PC-3 (cell line): ENCODE measurements at regions not wholly inside any gene's neighbourhood (a gene's known extent, or its start where the extent isn't known, plus 50 kb on each side); places are given as distances from the start of the nearest gene placed in this dataset.

Source experiments
- CTCF ChIP-seq: fragments of 300-600 bp; sonication (generic); conservative IDR thresholded peaks from 2 replicates; pipeline ENCODE4 v1.5.1; 2017; ENCODE audit warnings: antibody characterized with exemption, low read depth, mild to moderate bottlenecking, low read length
- EZH2 ChIP-seq: fragments of 300-600 bp; sonication (generic); IDR thresholded peaks from one replicate; pipeline ENCODE4 v1.6.1; 2017; ENCODE audit warnings: antibody characterized with exemption, mild to moderate bottlenecking, low read length; ENCODE audit not compliant: unreplicated experiment
- EZH2phosphoT487 ChIP-seq: fragments of 300-600 bp; sonication (generic); IDR thresholded peaks from 2 replicates; pipeline ENCODE4 v1.6.1; 2018; ENCODE audit warnings: mild to moderate bottlenecking, antibody characterized with exemption, low read length, borderline replicate concordance

DNA sequence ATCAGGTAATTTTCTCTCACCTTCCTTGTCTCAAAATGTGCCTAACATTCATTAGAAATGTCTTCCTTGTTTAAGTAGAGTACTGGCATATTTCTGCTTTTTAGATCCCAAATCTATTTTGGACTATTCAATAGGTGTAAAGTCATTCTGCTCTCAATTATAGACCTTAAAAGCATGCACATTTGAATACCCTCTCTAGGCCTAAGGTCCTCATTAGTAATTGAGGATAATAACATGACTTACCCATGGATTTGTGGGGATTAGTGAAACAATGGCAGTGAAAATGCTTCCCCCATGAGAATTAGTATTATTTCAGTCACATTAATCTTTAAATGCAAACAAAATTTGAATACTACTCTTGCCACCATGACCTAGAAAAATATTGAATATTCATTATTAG lies 1073.0 kb upstream of the CELF2 start:
- TF ChIP-seq CTCF: no peak
- no peak for TF ChIP-seq EZH2phosphoT487
- no peak for TF ChIP-seq EZH2
